Activated CD4-positive, alpha-beta T cell treated with anti-CD3 and anti-CD28 coated beads for 48 hours (primary cell): ENCODE measurements at regions not wholly inside any gene's neighbourhood (a gene's known extent, or its start where the extent isn't known, plus 50 kb on each side); places are given as distances from the start of the nearest gene placed in this dataset.
"Not testable (repeated sequence)": the region's sequence is repeated elsewhere in the genome, so short reads cannot be mapped to it uniquely, and the experiment has no call there.

Source experiments
- DNase-seq: peaks from one replicate; pipeline ENCODE4 v3.0.0-alpha.2; 2020

DNA sequence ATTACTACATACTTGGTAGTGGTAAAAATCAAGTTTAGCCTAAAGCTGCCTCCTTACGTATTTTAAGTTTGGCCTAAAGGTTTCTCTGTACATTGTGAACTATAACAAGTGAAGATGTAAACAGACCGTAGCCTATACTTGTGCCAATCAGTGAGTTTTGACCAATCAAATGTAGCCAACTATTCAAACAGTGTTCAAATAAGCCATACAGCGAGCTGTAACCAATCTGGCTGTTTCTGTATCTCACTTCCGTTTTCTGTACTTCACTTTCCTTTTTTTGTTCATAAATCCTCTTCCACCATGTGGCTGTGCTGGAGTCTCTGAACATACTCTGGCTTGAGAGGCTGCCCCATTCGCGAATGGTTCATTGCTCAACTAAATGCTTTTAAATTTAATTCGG lies 2504.6 kb downstream of the PCDH9 start:
- no peak for DNase-seq

DNA sequence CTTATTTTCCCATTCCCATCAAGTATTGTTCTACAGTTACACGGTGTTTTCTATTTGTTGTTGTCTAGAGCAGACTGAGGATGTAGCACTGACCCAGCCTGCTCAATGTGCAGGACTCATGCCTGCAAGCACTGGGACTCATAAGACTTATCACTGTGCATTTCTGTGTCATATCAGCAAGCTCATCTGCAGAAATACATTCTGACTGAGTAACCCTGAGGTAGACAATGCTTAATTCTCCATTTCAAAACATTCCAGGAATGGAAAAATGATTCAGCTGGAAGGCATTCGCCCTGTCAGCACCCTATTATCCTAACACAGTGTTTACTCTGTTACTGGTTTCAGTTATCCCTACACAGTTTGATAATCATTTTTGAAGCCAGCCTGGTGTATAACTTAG lies 2506.4 kb downstream of the PCDH9 start:
- DNase-seq: no peak

DNA sequence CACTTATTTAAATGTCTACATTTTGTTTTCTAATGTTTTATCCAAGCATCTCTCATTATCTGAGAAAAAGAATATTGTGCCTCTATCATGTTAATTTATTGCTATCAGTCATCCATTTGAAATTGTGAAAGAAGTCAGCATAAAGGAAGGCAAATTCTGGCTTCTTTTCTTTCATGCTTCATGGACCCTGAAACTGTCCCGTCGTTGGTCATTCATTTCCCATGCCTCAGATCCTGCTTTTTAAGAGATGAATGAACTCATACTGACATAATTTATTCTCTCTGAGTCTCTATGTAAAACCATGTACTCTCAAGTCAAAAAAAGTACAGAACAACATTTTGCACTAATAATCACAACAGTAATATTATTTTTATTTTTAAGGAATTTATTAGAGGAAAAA lies 2512.0 kb downstream of the PCDH9 start:
- DNase-seq: no peak

DNA sequence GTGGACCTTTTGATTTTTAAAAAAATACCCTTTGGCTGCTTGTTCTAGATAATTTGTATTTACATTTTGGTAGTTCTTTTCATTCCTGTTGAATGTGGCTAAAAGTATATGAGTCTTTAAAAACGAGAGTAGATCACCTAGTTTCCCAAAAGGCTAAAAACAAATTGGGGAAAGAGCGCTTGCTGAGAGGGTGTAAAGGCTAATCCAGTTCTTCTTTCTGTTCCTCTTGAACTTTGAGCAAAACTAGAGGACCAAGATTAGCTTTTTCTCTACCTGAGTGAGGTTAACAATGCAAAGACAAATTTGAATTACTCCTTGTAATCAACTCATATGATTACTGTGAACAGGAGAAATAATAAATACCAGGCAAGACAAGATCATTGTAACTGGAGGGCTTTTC lies 2513.2 kb downstream of the PCDH9 start:
- no peak for DNase-seq

DNA sequence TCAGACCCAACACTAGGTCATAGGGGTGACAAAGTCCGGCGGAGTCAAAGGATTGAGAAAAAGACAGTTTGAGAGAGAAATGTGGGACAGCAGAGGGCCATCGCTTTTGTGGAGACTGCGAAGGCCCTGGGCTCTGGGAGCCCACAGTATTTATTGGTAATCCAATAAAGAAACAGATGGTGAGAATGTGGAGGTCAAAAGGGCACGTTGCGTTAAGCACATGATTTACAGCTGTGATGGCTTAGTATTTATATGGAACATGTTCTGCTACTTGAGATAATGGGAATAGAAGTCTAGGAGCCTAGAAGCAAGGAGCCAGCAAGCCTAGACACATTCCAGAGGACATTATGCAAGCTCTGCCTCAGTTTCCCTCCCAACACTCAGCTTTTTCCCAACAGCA lies 2521.1 kb downstream of the PCDH9 start:
- DNase-seq: no peak

DNA sequence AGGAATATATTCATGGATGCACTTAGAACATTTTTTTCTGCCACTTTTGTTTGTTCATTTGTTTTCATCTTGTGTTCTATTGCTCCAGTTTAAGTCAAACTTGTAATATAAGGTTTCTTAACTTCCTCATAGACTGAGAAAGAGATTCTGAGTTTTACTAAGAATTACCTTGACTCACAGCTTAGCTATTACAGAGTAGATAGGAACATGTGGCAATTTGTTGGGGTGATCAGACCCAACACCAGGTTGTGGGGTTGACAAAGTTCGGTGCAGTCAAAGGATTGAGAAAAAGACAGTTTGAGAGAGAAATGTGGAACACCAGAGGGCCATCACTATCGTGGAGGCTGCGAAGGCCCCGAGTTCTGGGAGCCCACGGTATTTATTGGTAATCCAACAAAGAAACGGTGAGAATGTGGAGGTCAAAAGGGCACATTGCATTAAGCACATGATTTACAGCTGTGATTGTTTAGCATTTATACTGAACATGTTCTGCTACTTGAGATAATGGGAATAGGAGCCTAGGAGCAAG lies 2526.0 kb downstream of the PCDH9 start:
- no peak for DNase-seq

DNA sequence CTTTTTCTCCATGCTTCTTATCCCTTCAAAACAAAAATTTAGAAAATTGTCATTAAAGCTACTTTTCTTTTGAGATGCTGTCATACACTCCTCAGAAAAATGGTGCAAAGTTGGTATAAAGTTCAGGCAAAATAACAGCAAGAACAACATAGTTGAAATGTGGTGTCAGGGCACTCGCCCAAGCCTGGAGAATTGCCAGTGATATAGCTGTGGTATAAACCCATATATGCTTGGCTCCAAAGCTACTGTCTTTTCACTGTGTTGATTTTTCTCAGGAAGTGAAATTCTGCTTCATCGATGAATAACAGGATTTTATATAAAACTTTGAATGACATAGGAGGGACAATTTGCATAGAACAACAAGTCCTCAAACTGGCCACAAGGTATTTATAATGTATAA lies 2532.9 kb downstream of the PCDH9 start:
- DNase-seq: no peak

DNA sequence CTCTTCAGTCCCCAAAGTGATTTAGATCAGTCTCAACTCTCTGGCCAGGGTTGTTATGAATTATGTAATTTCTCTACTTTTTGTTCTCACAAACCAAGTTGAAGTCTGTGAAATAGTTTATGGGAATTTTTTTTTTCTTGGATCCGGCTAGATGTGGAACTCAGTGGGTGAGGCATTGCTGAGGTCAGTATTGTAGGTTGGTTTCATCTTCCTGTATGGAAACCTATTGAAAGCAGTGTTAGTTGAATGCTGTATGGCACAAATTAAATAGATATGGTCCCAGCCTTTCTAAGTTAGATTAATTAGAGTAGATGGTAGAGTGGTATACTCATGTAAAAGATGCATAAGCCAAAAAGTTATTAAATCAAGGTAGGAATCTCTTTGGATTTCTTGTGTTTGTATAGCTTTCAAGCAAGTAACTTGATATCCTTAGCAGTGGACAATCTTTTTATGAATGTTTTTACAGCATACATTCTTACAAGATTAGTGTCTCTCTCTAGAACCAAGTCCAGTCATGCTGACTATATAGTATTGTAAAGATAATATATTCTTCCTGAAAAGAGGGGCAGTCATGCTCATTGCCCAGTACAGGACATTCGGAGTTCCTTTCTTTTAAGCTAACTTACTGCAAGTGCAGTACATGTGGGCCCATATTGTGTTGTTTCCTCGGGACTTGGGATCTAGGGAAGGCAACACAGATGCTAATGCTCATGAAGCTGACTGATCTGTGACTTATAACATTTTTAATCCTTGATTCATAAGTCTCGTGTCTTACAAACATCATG lies 2541.1 kb downstream of the PCDH9 start:
- DNase-seq: no peak

DNA sequence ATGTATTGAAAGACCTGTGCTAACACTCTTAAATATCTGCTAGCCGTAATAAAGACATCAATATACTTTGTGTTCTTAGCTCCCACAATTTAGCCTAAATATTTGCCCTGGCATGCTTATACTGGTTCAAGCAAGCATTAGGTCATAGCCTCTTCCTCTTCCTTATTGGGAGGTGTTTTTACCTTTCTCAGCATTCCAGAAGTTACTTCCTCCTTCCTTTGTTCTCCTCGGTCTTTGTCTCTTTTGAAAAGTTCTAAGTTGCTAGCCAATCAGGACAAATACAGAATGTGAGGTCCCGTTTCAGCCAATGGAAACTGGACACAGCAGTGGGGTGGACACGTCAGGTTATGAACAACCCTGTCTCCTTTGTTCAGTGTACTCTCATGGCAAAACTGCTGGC lies 2543.6 kb downstream of the PCDH9 start:
- DNase-seq: not testable (repeated sequence)

DNA sequence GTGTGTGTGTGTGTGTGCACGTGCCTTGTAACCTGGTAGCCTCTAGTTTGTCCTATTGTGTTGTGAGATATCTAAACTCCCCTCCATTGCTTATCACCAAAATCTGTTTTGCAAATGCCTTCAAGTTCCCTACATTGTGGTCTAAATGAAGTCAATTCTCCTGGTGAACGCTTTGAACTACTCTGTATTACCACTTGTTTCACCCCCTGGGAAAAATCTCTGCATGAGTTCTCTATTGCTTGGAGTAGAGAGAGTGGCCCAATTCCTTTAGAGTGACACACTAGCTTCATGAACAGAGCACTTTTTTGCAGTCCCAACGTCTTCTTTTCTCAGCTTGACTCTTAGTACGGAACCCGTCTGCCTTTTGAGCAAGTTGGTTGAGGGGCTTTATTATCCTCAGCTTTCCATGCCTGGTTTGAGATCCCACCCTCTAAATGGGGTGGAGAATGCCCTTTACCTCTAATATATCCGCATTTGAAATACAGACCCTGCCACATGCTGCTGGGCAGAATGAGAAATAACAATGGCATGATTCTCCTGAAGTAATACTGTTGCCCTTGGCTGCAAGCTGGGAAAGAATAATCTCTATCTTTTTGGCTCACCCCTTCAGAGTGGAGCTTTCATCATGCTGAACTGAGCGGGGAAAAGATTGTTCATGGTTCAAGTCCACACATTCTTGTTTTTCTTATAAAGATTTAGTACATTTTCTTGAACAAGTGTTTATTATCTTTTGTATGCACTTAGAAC lies 2545.3 kb downstream of the PCDH9 start:
- no peak for DNase-seq

DNA sequence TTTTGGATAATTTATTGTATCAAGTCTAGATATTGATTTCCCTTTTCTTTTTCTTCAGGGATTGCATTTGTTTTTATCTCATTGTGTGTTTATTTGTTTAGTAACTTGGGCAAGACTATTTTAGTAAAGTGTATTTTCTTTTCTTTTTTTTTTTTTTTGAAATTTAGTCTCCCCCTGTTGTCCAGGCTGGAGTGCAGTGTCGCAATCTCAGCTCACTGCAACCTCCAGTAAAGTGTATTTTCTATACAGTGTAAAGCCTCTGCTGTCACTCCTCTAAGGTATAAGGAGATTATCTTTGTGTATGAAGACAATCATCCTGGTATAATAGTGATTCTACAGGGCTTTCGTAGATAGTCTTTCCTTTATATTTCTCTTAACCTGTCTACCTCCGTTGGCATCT lies 2546.0 kb downstream of the PCDH9 start:
- DNase-seq: no peak

DNA sequence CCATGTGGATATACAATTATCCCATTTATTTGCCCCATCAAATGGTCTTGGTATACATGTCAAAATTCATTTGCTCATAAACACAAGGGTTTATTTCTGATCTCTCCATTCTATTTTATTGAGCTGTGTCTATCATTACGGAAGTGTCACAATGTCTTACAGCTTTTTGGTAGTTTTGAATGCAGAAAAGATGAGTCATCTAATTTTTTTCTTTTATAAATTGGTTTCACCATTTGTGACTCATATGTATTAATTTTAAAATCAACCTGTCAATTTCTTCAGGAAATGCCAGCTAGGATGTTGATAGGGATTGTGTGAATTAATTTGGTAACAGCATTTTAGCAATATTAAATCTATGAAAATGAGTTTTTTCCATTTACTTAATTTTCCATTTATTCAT lies 2549.4 kb downstream of the PCDH9 start:
- DNase-seq: no peak

DNA sequence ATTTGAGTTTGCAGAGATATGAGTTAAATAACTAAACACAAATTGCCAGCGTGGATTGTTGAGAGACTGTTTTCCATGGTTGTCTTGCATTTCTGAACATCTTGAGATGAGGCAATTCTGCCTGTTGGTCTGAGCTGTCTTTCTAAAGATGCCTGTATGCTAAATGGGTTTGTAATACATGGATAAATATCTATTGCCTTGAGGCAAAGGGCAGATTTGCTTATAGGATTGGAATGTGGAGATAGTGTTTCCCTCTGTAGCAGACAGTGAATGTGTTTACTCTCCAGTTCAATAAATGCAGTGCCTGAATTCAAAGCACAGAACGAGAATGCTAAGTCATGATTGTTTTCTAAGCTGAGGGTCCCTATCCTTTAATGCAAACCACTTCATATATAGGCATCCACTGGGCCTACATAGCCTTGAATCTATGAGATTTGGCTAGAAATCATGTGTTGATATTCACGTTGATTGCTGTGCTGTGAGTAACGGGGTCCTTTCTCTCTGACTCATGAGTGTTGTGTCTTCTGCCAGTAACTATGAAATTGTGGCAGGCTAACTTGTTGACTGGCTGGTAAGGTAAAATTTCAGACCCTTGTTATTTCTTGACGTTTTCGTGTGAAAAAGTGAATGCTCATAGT lies 2554.8 kb downstream of the PCDH9 start:
- no peak for DNase-seq

DNA sequence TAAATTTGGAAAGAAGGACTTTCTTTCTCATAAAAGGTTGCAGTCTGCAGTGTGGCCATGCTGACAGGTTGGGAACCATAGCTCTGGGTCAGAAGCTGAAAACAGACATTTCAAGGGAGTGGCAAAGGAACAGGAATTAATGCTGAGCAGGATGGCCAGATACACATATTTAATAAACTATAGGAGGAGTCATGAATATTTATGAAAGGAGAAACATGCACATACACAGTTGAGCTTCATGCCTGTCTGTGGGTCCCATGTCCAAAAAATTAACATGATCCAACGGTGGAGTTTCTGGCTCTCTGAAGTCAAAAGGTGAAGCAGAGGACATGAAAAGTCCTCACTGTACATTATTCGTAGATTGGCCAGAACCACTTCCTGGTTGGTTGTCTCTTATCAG lies 2556.0 kb downstream of the PCDH9 start:
- no peak for DNase-seq

DNA sequence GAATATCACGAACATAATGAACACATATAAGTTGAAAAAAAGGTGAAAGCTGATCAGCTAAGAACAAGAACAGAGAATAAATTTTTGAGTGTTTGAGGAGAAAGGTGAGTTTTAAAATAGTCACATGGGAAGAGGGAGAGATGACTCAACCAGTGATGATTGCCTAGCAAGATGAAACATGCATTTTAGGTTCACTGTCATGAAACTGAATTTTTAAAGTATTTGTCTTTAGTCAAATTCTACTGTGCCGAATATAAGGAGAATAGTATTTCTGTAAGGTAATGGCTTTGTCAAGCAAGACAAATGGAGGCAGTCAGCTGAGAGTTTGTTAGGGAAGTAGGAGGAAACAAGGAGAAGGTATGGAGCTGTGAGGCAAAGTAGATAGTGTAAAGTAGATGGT lies 2557.4 kb downstream of the PCDH9 start:
- no peak for DNase-seq

DNA sequence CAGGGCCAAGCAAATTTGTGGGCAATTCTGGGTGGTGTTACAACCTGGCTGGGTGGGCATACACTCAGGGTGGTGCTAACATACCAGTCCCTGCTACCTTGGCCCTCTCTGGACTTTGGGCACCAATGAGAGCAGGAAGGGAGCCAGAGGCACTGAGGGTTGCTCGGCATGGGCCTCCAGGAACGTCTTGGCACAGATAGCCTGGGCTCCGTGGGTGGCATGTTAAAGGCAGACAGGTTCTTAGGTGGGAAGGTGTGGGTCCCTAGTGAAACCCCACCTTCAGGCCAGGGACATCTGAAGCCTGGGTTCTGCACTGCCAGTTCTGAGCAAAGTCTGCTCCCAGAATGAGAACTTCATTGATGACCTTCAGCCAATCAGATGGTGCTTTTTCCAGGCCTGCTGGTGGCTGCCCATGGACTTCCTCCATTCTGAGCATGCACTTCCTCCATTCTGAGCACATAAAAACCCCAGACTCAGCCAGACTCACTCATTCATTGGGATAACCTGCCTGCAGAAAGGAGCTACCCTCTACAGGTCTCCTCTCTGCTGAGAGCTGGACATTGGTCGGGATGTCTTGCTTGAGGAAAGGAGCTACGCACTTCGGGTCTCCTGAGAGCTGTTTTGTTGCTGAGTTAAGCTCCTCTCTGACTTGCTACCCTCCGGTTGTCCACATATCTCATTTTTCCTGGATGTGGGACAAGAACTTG lies 2567.1 kb downstream of the PCDH9 start:
- no peak for DNase-seq

DNA sequence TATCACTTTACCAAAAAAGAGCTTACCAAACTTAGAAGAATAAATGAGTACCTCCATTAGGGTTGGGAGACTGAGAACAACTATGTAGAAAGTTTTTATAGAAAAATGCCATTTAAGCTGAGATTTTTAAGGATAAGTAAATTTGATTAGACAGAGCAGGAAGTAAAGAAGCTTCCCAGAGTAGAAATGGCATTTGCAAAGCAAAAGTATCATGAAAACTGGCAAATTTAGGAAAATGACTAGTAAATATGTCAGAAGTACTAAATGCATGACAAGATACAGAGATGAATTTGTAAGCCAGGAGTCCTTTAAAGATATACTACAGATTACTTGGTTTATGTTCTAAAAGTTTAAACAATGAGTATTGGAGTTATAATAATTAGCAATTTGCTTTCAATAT lies 2581.8 kb downstream of the PCDH9 start:
- no peak for DNase-seq

DNA sequence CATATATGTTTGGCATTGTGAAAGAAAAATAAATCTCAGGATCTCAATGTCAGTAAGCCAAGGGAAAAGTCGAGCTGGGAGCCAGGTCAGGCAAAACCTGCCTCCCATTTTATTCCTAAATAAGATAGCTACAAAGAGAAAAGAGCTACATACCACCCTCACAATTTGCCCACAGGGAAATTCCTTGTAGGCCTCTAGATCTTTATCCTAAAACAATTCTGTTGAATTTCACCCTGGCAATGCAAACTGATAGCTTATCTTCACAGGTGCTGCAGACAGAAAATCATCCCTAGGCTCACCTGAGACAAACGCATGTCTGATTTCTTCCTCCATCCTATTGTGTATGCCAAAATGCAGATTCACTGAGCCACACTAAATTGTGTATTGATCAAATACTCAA lies 2587.1 kb downstream of the PCDH9 start:
- DNase-seq: no peak

DNA sequence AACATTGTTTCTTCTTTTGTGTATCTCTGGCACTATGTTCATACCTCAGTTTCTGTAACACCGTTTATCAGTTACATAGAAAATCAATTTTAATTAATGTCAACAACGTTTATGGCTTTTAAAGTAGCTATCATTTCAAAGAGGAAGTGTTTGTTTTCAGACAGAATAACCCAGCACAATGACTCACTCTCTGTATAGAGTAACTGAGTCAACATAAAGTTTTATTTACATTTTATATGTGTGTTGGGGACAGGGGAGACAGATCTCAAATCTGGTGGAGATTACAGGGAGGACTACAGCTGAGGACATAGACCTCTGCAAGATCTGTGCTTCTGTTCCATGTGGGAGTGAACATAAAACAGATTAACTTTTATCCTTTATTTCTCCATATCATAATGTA lies 2590.1 kb downstream of the PCDH9 start:
- no peak for DNase-seq

DNA sequence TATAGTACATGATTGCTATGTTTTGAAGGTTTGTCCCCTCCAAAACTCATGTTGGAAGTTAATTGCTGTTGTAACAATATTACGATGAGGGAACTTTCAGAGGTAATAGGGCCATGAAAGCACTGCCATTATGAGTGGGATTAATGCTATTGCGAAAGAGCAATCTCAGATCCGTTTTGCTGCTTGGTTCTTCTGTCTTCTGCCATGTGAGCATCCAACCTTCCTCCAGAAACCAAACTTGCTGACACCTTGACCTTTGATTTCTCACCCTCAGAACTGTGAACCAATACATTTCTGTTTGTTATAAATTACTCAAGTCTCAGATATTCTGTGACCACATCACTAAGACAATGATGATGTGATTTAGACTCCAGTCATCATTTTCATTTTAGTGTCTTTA lies 2590.9 kb downstream of the PCDH9 start:
- no peak for DNase-seq

DNA sequence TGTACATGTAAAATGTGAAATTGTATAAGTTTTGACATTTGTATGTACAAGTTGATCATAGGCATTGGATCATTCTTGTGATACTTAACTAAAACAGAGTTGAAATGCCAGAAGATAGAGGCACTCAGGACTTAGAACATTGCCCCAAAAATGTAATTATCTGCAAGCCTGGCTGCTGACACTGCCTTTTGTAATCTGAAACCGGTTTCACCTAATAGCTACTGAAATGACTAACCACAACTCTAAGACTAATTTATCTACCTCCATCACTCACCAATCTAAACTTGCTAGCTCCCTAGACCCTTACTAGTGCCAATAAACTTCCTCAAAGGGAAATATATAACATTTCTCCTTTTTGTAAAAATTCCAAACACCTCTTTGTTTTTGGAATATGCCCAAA lies 2596.2 kb downstream of the PCDH9 start:
- no peak for DNase-seq

DNA sequence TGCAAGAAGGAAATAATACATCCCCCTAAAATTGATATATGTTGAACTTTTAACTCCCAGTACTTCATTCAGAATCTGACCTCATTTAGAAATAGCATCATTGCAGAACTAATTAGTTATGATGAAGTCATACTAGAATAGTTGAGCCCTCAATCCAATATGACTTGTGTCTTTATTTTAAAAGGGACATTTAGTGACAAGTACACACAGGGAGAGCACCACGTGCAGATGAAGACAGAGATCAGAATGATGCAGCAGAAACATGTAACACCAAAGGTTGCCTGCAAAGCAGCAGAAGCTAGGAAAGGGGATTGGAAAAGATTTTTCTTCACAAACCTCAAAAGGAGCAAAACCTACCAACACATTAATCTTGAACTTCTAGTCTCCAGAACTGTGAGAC lies 2602.5 kb downstream of the PCDH9 start:
- DNase-seq: no peak

DNA sequence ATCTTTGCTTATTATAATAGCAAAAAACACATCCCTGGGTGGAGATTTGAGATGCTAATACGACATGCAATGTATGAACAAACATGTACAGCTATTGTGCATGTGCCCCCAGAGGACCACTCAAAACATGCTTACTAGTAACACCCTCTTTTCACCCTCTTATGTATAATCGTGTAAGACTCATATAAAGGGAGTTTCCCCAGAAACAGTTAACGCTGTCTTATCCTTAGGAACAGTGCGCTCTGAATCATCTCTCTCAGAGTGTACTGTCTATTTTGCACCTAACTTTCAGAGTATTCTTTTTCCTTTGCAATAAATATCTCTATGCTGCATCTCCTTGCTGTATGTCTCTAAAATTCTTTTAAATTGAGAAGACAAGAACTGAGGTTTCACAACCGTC lies 2604.0 kb downstream of the PCDH9 start:
- DNase-seq: no peak
